Smooth muscle cell (in vitro differentiated cells): ENCODE measurements at regions not wholly inside any gene's neighbourhood (a gene's known extent, or its start where the extent isn't known, plus 50 kb on each side); places are given as distances from the start of the nearest gene placed in this dataset.
A peak's percentile ranks its signal among the peaks of the same experiment; 100 is the strongest.

Experiments used
- DNase-seq: peaks from one replicate; lab custom pipeline; 2025; ENCODE audit not compliant: unreplicated experiment; lab: John Stamatoyannopoulos, UW
- H2AFZ ChIP-seq: fragments of 200-600 bp; sonication (generic); 2 replicates; pipeline ENCODE4 v1.6.0; 2016; ENCODE audit warnings: antibody characterized with exemption, low read depth, mild to moderate bottlenecking
- H3F3A ChIP-seq: fragments of 200-600 bp; sonication (generic); 2 replicates; pipeline ENCODE4 v1.6.0; 2017; ENCODE audit warnings: antibody characterized with exemption, low read depth
- H3K27ac ChIP-seq: fragments of 200-600 bp; sonication (generic); 2 replicates; pipeline ENCODE4 v1.5.1; 2016; ENCODE audit warnings: low read depth, mild to moderate bottlenecking
- H3K27me3 ChIP-seq: fragments of 200-600 bp; sonication (generic); 2 replicates; pipeline ENCODE4 v1.6.1; 2016; ENCODE audit warnings: low read depth, mild to moderate bottlenecking
- H3K36me3 ChIP-seq: fragments of 200-600 bp; sonication (generic); 2 replicates; pipeline ENCODE4 v1.5.1; 2016; ENCODE audit warnings: low read depth
- H3K4me1 ChIP-seq: fragments of 200-600 bp; sonication (generic); 2 replicates; pipeline ENCODE4 v1.5.1; 2016; ENCODE audit warnings: low read depth
- H3K4me2 ChIP-seq: fragments of 200-600 bp; sonication (generic); 2 replicates; pipeline ENCODE4 v1.6.0; 2016; ENCODE audit warnings: mild to moderate bottlenecking
- H3K4me3 ChIP-seq: fragments of 200-600 bp; sonication (generic); 2 replicates; pipeline ENCODE4 v1.5.1; 2016; ENCODE audit warnings: mild to moderate bottlenecking
- H3K79me2 ChIP-seq: fragments of 200-600 bp; sonication (generic); 2 replicates; pipeline ENCODE4 v1.6.0; 2016; ENCODE audit warnings: low read depth, mild to moderate bottlenecking
- H3K9ac ChIP-seq: fragments of 200-600 bp; sonication (generic); 2 replicates; pipeline ENCODE4 v1.6.0; 2016; ENCODE audit warnings: low read depth
- H3K9me3 ChIP-seq: fragments of 200-600 bp; sonication (generic); replicated peaks from 2 replicates; pipeline ENCODE4 v1.5.1; 2016; ENCODE audit warnings: low read depth
- H4K20me1 ChIP-seq: fragments of 200-600 bp; sonication (generic); 2 replicates; pipeline ENCODE4 v1.6.0; 2016; ENCODE audit warnings: low read depth
- WGBS: methylation state at CpG from one replicate; pipeline ENCODE4 v1.1.7; 2016; ENCODE audit warnings: low lambda C conversion rate; 5-methylcytosine and 5-hydroxymethylcytosine counted together
- TF ChIP-seq, protein P1 (sequence below): fragments of 200-600 bp; sonication (generic); IDR thresholded peaks from 2 replicates; pipeline ENCODE4 v1.5.1; 2017; ENCODE audit warnings: borderline replicate concordance, mild to moderate bottlenecking, antibody characterized with exemption; ENCODE audit not compliant: insufficient read depth, poor library complexity, severe bottlenecking

DNA sequence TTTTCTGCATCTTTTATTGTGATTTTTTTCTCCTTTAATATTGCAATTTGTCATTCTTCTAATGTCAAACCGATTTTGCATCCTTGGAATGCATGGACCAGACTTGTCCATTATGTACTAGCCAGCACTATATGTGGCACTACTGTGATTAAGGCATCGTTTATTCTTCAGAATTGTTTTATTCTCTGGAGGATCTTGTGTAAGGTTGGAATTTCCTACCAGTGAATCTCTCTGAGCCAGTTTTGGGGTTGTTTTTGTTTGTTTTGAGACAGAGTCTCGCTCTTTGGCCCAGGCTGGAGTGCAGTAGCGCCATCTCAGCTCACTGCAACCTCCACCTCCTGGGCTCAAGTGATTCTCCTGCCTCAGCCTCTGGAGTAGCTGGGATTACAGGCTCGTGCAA, 58.5 kb downstream of the IGLL5 start:
- Histone ChIP-seq H3K9me3 (no peaks in the 10 kb centered on the region), H3K27ac (no peak overlapping the region), H3F3A (no peaks in the 10 kb centered on the region), H4K20me1 (no peaks in the 10 kb centered on the region), H3K27me3 (peaks cover 12% of the 10 kb centered on the region), H3K79me2 (no peaks in the 10 kb centered on the region), H3K4me3 (no peak overlapping the region), H3K36me3 (no peaks in the 10 kb centered on the region), H3K4me2 (no peak overlapping the region), H2AFZ (no peak overlapping the region), H3K9ac (no peak overlapping the region), H3K4me1 (no peaks in the 10 kb centered on the region)
- 70% methylated on average over 5 of the region's 5 CpGs for WGBS
- TF ChIP-seq, protein P1, sequence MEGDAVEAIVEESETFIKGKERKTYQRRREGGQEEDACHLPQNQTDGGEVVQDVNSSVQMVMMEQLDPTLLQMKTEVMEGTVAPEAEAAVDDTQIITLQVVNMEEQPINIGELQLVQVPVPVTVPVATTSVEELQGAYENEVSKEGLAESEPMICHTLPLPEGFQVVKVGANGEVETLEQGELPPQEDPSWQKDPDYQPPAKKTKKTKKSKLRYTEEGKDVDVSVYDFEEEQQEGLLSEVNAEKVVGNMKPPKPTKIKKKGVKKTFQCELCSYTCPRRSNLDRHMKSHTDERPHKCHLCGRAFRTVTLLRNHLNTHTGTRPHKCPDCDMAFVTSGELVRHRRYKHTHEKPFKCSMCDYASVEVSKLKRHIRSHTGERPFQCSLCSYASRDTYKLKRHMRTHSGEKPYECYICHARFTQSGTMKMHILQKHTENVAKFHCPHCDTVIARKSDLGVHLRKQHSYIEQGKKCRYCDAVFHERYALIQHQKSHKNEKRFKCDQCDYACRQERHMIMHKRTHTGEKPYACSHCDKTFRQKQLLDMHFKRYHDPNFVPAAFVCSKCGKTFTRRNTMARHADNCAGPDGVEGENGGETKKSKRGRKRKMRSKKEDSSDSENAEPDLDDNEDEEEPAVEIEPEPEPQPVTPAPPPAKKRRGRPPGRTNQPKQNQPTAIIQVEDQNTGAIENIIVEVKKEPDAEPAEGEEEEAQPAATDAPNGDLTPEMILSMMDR: no peak
- no peak for DNase-seq

DNA sequence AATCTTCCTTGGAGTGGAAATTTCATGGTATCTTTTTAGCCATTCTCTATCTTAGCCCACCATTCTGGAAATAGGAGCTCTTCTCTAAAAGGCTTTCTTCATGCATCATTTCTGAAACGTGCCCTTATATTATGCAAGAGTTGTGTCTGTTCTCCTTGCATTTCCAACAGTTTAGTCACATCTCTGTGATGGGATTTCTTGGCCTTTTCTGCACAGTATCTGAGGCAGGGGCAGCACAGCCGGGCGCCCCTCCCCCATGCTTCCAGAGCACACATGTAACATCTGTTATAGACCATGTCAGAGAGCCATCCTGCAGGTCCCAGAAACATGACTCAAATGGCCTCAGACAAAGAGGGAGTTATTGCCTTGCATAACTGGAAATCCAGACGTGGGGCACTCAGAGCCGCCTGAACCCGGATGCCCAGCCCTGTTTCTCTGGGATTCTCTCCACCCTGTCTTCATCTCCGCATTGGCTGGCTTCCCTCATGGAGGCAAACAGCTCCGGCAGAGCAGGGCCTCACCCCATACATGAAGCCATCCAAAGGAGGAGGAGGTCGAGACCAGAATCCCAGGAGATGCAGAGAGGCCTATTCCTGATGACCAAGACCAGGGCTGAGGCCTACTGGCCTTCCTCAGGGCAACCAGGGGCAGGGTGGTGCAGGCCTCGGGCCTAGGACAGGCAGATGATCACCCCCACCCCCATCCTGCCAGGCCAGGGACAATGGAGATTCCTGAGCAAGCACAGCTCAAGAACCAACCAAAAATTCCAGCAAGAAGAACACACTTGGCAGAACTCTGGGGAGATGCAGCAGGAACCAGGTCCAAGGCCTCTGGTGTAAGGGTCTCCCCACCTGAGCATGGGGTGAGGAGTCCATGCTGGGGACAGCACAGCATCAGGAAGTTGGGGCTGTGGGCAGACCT, 61.3 kb downstream of the IGLL5 start:
- Histone ChIP-seq H4K20me1 (no peaks in the 10 kb centered on the region), H3F3A (no peaks in the 10 kb centered on the region), H3K4me2 (no peak overlapping the region), H3K9ac (no peak overlapping the region), H3K4me1 (no peaks in the 10 kb centered on the region), H3K27ac (peak overlapping the region; percentile 44), H2AFZ (no peak overlapping the region), H3K27me3 (peaks cover 30% of the 10 kb centered on the region), H3K36me3 (no peaks in the 10 kb centered on the region), H3K79me2 (no peaks in the 10 kb centered on the region), H3K4me3 (no peak overlapping the region), H3K9me3 (no peaks in the 10 kb centered on the region)
- 69% methylated on average over 10 of the region's 10 CpGs for WGBS
- TF ChIP-seq, protein P1: no peak
- no peak for DNase-seq

DNA sequence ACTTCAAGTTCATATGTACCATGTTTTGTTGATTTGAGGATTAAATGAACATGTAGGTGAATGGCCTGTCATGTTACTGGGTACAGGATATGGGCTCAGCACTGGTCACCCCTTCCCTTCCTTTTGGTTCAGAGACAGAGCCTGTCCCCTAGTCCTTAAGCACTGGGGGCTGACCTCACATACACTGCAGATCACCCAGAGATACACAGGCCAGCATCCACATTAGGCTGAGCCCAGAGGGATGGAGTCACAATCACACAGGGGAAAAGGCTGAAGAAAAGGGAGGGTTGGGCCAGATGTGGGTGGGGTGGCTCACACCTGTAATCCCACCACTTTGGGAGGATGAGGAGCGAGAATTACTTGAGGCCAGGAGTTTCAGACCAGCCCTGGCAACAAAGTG, 62.3 kb downstream of the IGLL5 start:
- Histone ChIP-seq H3K27ac (no peak overlapping the region), H3K27me3 (peaks cover 37% of the 10 kb centered on the region), H3K4me2 (no peak overlapping the region), H3F3A (no peaks in the 10 kb centered on the region), H3K4me3 (no peak overlapping the region), H2AFZ (no peak overlapping the region), H3K9ac (no peak overlapping the region), H3K4me1 (peaks cover 4% of the 10 kb centered on the region), H3K79me2 (no peaks in the 10 kb centered on the region), H3K9me3 (no peaks in the 10 kb centered on the region), H3K36me3 (no peaks in the 10 kb centered on the region), H4K20me1 (no peaks in the 10 kb centered on the region)
- TF ChIP-seq, protein P1: no peak
- WGBS: 100% methylated on average over 1 of the region's 1 CpG
- DNase-seq: no peak

DNA sequence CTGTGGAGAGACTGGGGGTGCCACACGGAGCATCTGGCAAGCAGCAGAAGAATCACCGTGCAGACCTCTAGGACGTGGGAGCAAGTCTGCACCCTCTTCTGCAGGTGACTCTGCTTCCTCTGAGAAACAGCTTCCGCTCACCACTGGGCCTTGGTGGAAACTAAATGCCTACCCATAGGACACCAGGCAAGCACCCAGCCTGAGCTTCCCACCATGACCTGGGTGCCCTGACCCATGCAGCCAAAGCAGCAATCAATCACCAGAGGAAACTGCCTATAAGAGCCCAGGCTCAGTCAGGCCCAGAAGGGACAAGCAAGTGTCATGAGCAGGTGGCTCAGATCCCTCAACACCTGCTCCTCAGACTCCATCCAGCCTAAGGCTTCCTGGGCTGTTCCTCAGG, 63.4 kb downstream of the IGLL5 start:
- Histone ChIP-seq H3K4me3 (no peak overlapping the region), H3K9me3 (no peaks in the 10 kb centered on the region), H3K27ac (no peak overlapping the region), H3K4me2 (no peak overlapping the region), H4K20me1 (no peaks in the 10 kb centered on the region), H3F3A (no peaks in the 10 kb centered on the region), H3K27me3 (peaks cover 29% of the 10 kb centered on the region), H3K9ac (no peak overlapping the region), H2AFZ (no peak overlapping the region), H3K4me1 (peaks cover 4% of the 10 kb centered on the region), H3K79me2 (no peaks in the 10 kb centered on the region), H3K36me3 (no peaks in the 10 kb centered on the region)
- TF ChIP-seq, protein P1: no peak
- 81% methylated on average over 4 of the region's 4 CpGs for WGBS
- no peak for DNase-seq
